ENCODE measurements at regions not wholly inside any gene's neighbourhood (a gene's known extent, or its start where the extent isn't known, plus 50 kb on each side); places are given as distances from the start of the nearest gene placed in this dataset.
"Not testable (repeated sequence)": the region's sequence is repeated elsewhere in the genome, so short reads cannot be mapped to it uniquely, and the experiment has no call there.

- not testable (repeated sequence) for H3K27ac ChIP-seq, H3K27me3 ChIP-seq, H3K4me3 ChIP-seq, H3K9me3 ChIP-seq, H3K4me1 ChIP-seq, H3K36me3 ChIP-seq, DNase-seq
- WGBS, 2 donors, result 65% methylated on average over 7 of the region's 7 CpGs; no CpG with 5 or more reads in 1 of the 2 donors
- peak; percentile 53 to 85 for ATAC-seq (ENCODE audit: low FRiP score in 2 of 2)
Observed at GRCh38 chrY:11643549-11643948, 1057.5 kb upstream of the USP9Y start.

- H3K9me3 ChIP-seq, result no peaks in the 10 kb centered on the region
- no peak for DNase-seq
- TF ChIP-seq POLR2A (IDR thresholded peaks at IDR 0.05) (no peak), CTCF (IDR thresholded peaks at IDR 0.05) (no peak), EP300 (IDR thresholded peaks at IDR 0.05) (no peak), POLR2AphosphoS5 (IDR thresholded peaks at IDR 0.05) (no peak)
- no peak overlapping the region for H3K27ac ChIP-seq
- no peaks in the 10 kb centered on the region for H3K4me1 ChIP-seq
- no peak overlapping the region for H3K4me3 ChIP-seq
- ATAC-seq (ENCODE audit: low FRiP score in 2 of 2), result no peak
- no peaks in the 10 kb centered on the region for H3K36me3 ChIP-seq
- 61% methylated on average over 6 of the region's 6 CpGs; no CpG with 5 or more reads in 1 of the 2 donors for WGBS, 2 donors
- no peaks in the 10 kb centered on the region for H3K27me3 ChIP-seq
Observed at GRCh38 chrY:11668221-11668620, 1032.8 kb upstream of the USP9Y start.
